ENCODE measurements at regions not wholly inside any gene's neighbourhood (a gene's known extent, or its start where the extent isn't known, plus 50 kb on each side); places are given as distances from the start of the nearest gene placed in this dataset.

- Histone ChIP-seq H3K9me3 (ENCODE audit: low read depth, low read length) (no peaks in the 10 kb centered on the region), H3K27me3 (ENCODE audit: insufficient read depth, low read length) (no peaks in the 10 kb centered on the region), H3K27ac (ENCODE audit: low read depth, low read length) (peak overlapping the region; percentile 94), H3K4me3 (ENCODE audit: insufficient read depth, low read length) (no peak overlapping the region), H4K20me1 (ENCODE audit: insufficient read depth, low read length) (no peaks in the 10 kb centered on the region), H3K4me2 (ENCODE audit: insufficient read depth, low read length) (peak overlapping the region; percentile 95), H3K79me2 (ENCODE audit: insufficient read depth, low read length) (no peaks in the 10 kb centered on the region), H3K36me3 (ENCODE audit: insufficient read depth, low read length) (no peaks in the 10 kb centered on the region), H2AFZ (ENCODE audit: low read length) (no peak overlapping the region), H3K4me1 (ENCODE audit: insufficient read depth, low read length) (peaks cover 11% of the 10 kb centered on the region)
- no peak for DNase-seq (ENCODE audit: insufficient read length, low spot score, missing footprints)
- TF ChIP-seq CTCF (IDR thresholded peaks at IDR 0.05; ENCODE audit: extremely low read depth, low read depth, low read length): no peak
Measured at GRCh38 chr6:14212020-14212419, 94.4 kb downstream of the CD83 start.

GRCh38 chr6:14212632-14213031, 95.1 kb downstream of the CD83 start:
- H3K9me3 ChIP-seq (ENCODE audit: low read depth, low read length): no peaks in the 10 kb centered on the region
- no peaks in the 10 kb centered on the region for H3K79me2 ChIP-seq (ENCODE audit: insufficient read depth, low read length)
- no peaks in the 10 kb centered on the region for H3K36me3 ChIP-seq (ENCODE audit: insufficient read depth, low read length)
- peaks cover 11% of the 10 kb centered on the region for H3K4me1 ChIP-seq (ENCODE audit: insufficient read depth, low read length)
- no peak overlapping the region for H3K4me2 ChIP-seq (ENCODE audit: insufficient read depth, low read length)
- no peak for DNase-seq (ENCODE audit: insufficient read length, low spot score, missing footprints)
- H3K4me3 ChIP-seq (ENCODE audit: insufficient read depth, low read length): no peak overlapping the region
- H2AFZ ChIP-seq (ENCODE audit: low read length): no peak overlapping the region
- no peak overlapping the region for H3K27ac ChIP-seq (ENCODE audit: low read depth, low read length)
- H3K27me3 ChIP-seq (ENCODE audit: insufficient read depth, low read length): no peaks in the 10 kb centered on the region
- H4K20me1 ChIP-seq (ENCODE audit: insufficient read depth, low read length): no peaks in the 10 kb centered on the region
- no peak for TF ChIP-seq CTCF (IDR thresholded peaks at IDR 0.05; ENCODE audit: extremely low read depth, low read depth, low read length)

- no peaks in the 10 kb centered on the region for H4K20me1 ChIP-seq (ENCODE audit: insufficient read depth, low read length)
- H3K9me3 ChIP-seq (ENCODE audit: low read depth, low read length): no peaks in the 10 kb centered on the region
- no peak overlapping the region for H3K4me3 ChIP-seq (ENCODE audit: insufficient read depth, low read length)
- no peaks in the 10 kb centered on the region for H3K36me3 ChIP-seq (ENCODE audit: insufficient read depth, low read length)
- TF ChIP-seq CTCF (IDR thresholded peaks at IDR 0.05; ENCODE audit: extremely low read depth, low read depth, low read length): no peak
- no peaks in the 10 kb centered on the region for H3K27me3 ChIP-seq (ENCODE audit: insufficient read depth, low read length)
- H3K4me1 ChIP-seq (ENCODE audit: insufficient read depth, low read length): no peaks in the 10 kb centered on the region
- no peak overlapping the region for H2AFZ ChIP-seq (ENCODE audit: low read length)
- H3K4me2 ChIP-seq (ENCODE audit: insufficient read depth, low read length): no peak overlapping the region
- no peak overlapping the region for H3K27ac ChIP-seq (ENCODE audit: low read depth, low read length)
- no peak for DNase-seq (ENCODE audit: insufficient read length, low spot score, missing footprints)
- H3K79me2 ChIP-seq (ENCODE audit: insufficient read depth, low read length): no peaks in the 10 kb centered on the region
Measured at GRCh38 chr6:14216946-14217684, 99.5 kb downstream of the CD83 start.

GRCh38 chr6:14217728-14218518, 100.4 kb downstream of the CD83 start:
- no peaks in the 10 kb centered on the region for H3K79me2 ChIP-seq (ENCODE audit: insufficient read depth, low read length)
- H3K4me3 ChIP-seq (ENCODE audit: insufficient read depth, low read length): no peak overlapping the region
- H3K27me3 ChIP-seq (ENCODE audit: insufficient read depth, low read length): no peaks in the 10 kb centered on the region
- no peak for TF ChIP-seq CTCF (IDR thresholded peaks at IDR 0.05; ENCODE audit: extremely low read depth, low read depth, low read length)
- H4K20me1 ChIP-seq (ENCODE audit: insufficient read depth, low read length): no peaks in the 10 kb centered on the region
- no peaks in the 10 kb centered on the region for H3K36me3 ChIP-seq (ENCODE audit: insufficient read depth, low read length)
- peak overlapping the region; percentile 21 for H2AFZ ChIP-seq (ENCODE audit: low read length)
- no peaks in the 10 kb centered on the region for H3K9me3 ChIP-seq (ENCODE audit: low read depth, low read length)
- no peak overlapping the region for H3K27ac ChIP-seq (ENCODE audit: low read depth, low read length)
- no peaks in the 10 kb centered on the region for H3K4me1 ChIP-seq (ENCODE audit: insufficient read depth, low read length)
- no peak for DNase-seq (ENCODE audit: insufficient read length, low spot score, missing footprints)
- H3K4me2 ChIP-seq (ENCODE audit: insufficient read depth, low read length): no peak overlapping the region
